HG02571 (cell line): ENCODE measurements at regions not wholly inside any gene's neighbourhood (a gene's known extent, or its start where the extent isn't known, plus 50 kb on each side); places are given as distances from the start of the nearest gene placed in this dataset.
"Not testable (repeated sequence)": the region's sequence is repeated elsewhere in the genome, so short reads cannot be mapped to it uniquely, and the experiment has no call there.

Source experiments
- ATAC-seq: cut with Tn5 transposase; IDR thresholded peaks from one replicate; pipeline ENCODE4 v1.9.1; 2021; ENCODE audit warnings: mild to moderate bottlenecking, moderate library complexity; ENCODE audit not compliant: unreplicated experiment

DNA sequence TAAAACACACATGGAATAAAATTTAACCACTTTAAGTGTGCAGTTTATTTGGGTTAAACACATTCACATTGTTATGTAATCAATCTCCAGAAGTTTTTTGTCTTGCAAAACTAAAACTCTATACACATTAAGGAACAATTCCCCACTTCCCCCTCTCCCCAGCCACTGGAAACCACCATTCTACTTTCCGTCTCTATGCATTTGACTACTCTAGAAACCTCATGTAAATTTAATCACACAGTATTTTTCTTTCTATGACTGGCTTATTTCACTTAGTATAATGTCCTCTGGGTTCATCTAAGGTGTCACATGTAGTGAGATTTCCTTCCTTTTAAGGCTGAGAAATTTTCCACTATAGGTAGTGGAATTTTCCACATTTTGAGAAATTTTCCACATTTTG lies 568.7 kb upstream of the UBE2E2 start:
- ATAC-seq, result no peak

- no peak for ATAC-seq
These were observed 543.3 kb upstream of the UBE2E2 start for GRCh38 chr3:22659651-22660475.

GRCh38 chr3:22660606-22661005 lies 542.5 kb upstream of the UBE2E2 start:
- no peak for ATAC-seq

- no peak for ATAC-seq
These were observed 541.9 kb upstream of the UBE2E2 start for GRCh38 chr3:22661121-22661700.

GRCh38 chr3:22665528-22665927 lies 537.6 kb upstream of the UBE2E2 start:
- no peak for ATAC-seq

GRCh38 chr3:22666736-22667135 lies 536.4 kb upstream of the UBE2E2 start:
- ATAC-seq, result no peak

GRCh38 chr3:22671848-22672247 lies 531.3 kb upstream of the UBE2E2 start:
- ATAC-seq, result no peak

- ATAC-seq, result no peak
These were observed 518.4 kb upstream of the UBE2E2 start for GRCh38 chr3:22684739-22685138.

DNA sequence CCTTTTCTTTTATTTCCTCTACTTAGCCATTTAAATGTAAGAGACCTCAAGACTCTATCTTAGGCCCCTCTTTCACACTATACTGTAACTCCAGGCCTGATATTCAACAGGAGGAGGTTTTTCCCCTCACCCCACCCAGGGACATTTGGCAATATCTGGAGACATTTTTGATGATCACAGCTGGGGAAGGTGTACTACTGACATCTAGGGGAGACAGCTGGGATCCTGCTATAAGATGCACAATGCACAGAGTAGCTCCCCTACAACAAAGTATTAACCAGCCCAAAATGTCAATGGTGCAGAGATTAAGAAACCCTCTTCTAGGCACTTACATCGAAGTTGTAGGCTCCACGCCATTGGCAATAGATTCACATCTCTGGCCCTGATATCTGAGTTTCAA lies 517.5 kb upstream of the UBE2E2 start:
- no peak for ATAC-seq

- no peak for ATAC-seq
These were observed 511.7 kb upstream of the UBE2E2 start for GRCh38 chr3:22691407-22691806.

GRCh38 chr3:22691856-22692628 lies 511.1 kb upstream of the UBE2E2 start:
- no peak for ATAC-seq

DNA sequence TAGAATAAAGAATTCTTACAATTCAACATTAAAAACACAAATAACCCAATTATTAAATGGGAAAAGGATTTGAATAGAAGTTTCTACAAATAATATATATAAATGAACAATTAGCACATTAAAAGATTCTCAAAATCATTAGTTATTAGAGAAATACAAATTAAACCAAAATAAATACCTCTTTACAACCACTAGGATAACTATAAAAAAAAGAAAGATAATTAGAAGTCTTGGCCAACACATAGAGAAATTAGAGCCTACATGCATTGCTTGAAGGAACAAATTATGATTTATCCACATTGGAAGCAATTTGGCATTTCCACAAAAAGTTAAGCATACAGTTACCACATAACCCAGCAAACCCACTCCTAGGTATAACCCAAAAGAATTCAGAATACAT lies 502.3 kb upstream of the UBE2E2 start:
- no peak for ATAC-seq

- no peak for ATAC-seq
These were observed 499.0 kb upstream of the UBE2E2 start for GRCh38 chr3:22704166-22704565.

GRCh38 chr3:22704571-22705354 lies 498.4 kb upstream of the UBE2E2 start:
- ATAC-seq, result no peak

DNA sequence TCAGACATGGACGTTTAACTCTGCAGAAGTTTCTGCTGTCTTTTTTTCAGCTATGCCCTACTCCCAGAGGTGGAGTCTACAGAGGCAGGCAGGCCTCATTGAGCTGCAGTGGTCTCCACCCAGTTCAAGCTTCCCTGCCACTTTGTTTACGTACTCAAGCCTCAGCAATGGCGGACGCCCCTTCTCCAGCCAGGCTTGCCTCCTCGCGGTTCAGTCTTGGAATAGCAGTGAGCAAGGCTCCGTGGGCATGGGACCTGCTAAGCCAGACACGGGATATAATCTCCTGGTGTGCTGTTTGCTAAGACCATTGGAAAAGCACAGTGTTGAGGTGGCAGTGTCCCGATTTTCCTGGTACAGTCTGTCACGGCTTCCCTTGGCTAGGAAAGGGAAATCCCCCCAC lies 496.2 kb upstream of the UBE2E2 start:
- ATAC-seq, result not testable (repeated sequence)

DNA sequence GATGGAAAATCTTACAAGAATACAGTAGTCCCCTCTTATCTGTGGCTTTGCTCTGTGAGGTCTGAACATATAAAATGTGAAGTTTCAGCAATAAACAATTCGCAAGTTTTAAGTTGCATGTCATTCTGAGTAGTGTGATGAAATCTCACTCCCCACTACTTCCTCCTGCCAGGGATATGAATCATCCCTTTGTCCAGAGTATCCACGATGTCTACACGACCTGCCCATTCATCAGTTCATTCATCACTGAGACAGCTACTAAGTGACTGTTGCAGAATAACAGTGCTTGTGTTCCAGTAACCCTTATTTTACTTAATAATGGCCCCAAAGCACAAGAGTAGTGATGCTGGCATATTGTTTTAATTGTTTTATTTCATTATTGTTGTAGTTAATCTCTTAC lies 489.2 kb upstream of the UBE2E2 start:
- ATAC-seq, result no peak

- no peak for ATAC-seq
These were observed 488.4 kb upstream of the UBE2E2 start for GRCh38 chr3:22714749-22715148.

DNA sequence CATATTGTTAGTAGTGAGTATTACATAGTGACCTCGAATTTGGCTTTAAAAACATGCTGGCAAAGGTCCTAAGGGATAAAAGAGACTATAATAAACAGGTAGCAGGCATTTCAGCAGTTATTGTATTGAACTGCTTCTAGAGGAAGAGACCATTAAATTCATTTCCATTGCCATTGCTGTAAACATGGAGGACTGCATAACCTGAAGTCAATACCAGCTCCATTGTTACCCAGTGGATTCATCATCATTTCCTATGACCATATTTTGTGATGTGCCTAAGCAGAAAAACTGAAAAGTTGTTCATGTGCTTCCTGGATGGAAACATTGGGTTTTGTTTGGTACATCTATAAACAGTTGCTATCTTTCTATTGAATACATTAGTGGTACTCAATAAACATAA lies 482.5 kb upstream of the UBE2E2 start:
- no peak for ATAC-seq

DNA sequence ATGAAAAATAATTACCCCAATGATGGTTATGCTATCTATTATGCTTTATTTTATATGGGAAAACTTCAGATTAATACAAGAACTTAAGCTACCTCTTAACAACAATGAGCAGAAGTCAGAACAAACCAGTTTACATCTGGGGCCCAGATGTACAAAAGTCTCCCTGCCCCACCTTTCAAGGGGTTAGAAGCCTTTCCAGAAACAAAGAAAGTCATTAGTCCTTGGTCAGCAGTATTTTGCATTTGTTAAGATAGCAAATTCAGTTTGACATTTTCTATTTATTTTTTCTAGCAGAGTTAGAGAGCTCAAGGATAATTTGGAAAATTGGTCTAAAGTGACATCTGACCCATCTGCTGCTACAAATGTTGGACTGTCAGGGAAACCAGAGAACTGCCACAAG lies 478.7 kb upstream of the UBE2E2 start:
- ATAC-seq, result no peak

DNA sequence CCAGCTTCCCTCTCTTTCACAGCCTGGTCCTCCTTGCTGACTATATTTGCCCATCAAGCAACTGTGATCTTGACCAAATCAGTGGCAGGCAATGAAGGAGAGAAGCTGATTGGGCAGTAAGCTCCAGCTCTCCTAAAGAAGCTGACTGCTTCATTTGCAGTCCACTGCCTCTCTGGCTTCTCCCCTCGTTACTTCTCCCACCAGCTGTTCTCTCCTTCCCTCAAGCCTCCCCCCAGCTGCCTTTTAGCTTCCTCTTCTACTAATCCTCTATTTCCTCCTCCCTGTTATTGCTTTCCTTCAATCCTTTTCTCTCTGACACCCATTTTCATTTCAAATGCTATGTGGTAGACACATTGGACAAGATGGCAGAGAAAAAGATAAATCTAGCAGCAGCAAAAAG lies 474.7 kb upstream of the UBE2E2 start:
- ATAC-seq, result no peak

GRCh38 chr3:22729212-22729611 lies 473.9 kb upstream of the UBE2E2 start:
- no peak for ATAC-seq
